GM21367 (cell line): ENCODE measurements at regions not wholly inside any gene's neighbourhood (a gene's known extent, or its start where the extent isn't known, plus 50 kb on each side); places are given as distances from the start of the nearest gene placed in this dataset.
"Not testable (repeated sequence)": the region's sequence is repeated elsewhere in the genome, so short reads cannot be mapped to it uniquely, and the experiment has no call there.

Source experiments
- ATAC-seq: cut with Tn5 transposase; IDR thresholded peaks from one replicate; pipeline ENCODE4 v1.9.1; 2021; ENCODE audit not compliant: unreplicated experiment

- ATAC-seq = no peak
Observed at GRCh38 chr2:146579147-146579930, 1265.5 kb upstream of the ACVR2A start.

GRCh38 chr2:146576339-146577111 lies 1268.3 kb upstream of the ACVR2A start:
- no peak for ATAC-seq

GRCh38 chr2:146572598-146572997 lies 1272.2 kb upstream of the ACVR2A start:
- no peak for ATAC-seq

- ATAC-seq = no peak
Observed at GRCh38 chr2:146561996-146562395, 1282.8 kb upstream of the ACVR2A start.

GRCh38 chr2:146547236-146547635 lies 1297.6 kb upstream of the ACVR2A start:
- no peak for ATAC-seq

GRCh38 chr2:146544701-146545100 lies 1300.1 kb upstream of the ACVR2A start:
- no peak for ATAC-seq

GRCh38 chr2:146541896-146542295 lies 1302.9 kb upstream of the ACVR2A start:
- no peak for ATAC-seq

- no peak for ATAC-seq
Observed at GRCh38 chr2:146540271-146540932, 1304.4 kb upstream of the ACVR2A start.

GRCh38 chr2:146539739-146540138 lies 1305.1 kb upstream of the ACVR2A start:
- ATAC-seq = not testable (repeated sequence)

- no peak for ATAC-seq
Observed at GRCh38 chr2:146537477-146537876, 1307.4 kb upstream of the ACVR2A start.

- ATAC-seq = no peak
Observed at GRCh38 chr2:146532509-146533147, 1312.2 kb upstream of the ACVR2A start.

GRCh38 chr2:146532009-146532408 lies 1312.8 kb upstream of the ACVR2A start:
- no peak for ATAC-seq

GRCh38 chr2:146530886-146531285 lies 1313.9 kb upstream of the ACVR2A start:
- no peak for ATAC-seq

- ATAC-seq = no peak
Observed at GRCh38 chr2:146527166-146527565, 1317.7 kb upstream of the ACVR2A start.

- ATAC-seq = no peak
Observed at GRCh38 chr2:146523196-146523595, 1321.6 kb upstream of the ACVR2A start.

- ATAC-seq = no peak
Observed at GRCh38 chr2:146506851-146507250, 1338.0 kb upstream of the ACVR2A start.

- ATAC-seq = no peak
Observed at GRCh38 chr2:146503366-146503765, 1341.5 kb upstream of the ACVR2A start.

GRCh38 chr2:146496248-146496647 lies 1348.6 kb upstream of the ACVR2A start:
- no peak for ATAC-seq

- no peak for ATAC-seq
Observed at GRCh38 chr2:146489386-146489785, 1355.4 kb upstream of the ACVR2A start.

- no peak for ATAC-seq
Observed at GRCh38 chr2:146481629-146482028, 1363.2 kb upstream of the ACVR2A start.

- no peak for ATAC-seq
Observed at GRCh38 chr2:146477383-146477782, 1367.4 kb upstream of the ACVR2A start.
